Fibroblast of lung (primary cell): ENCODE measurements at regions not wholly inside any gene's neighbourhood (a gene's known extent, or its start where the extent isn't known, plus 50 kb on each side); places are given as distances from the start of the nearest gene placed in this dataset.

Experiments used
- DNase-seq, 2 donors: peaks; one replicate each; pipeline versions ENCODE4 v3.0.0 to v3.0.0-alpha.2; 2010; ENCODE audit warnings: low read depth in 2 of 2
- H2AFZ ChIP-seq: 2 replicates; pipeline ENCODE4 v1.5.1; 2012; ENCODE audit warnings: low read length, control low read depth, inconsistent platforms
- H3K27ac ChIP-seq: 2 replicates; pipeline ENCODE4 v1.5.1; 2011; ENCODE audit warnings: low read length, control low read depth; ENCODE audit not compliant: insufficient read depth
- H3K27me3 ChIP-seq: 2 replicates; pipeline ENCODE4 v1.5.1; 2011; ENCODE audit warnings: mild to moderate bottlenecking, low read length; ENCODE audit not compliant: control insufficient read depth, insufficient read depth
- H3K36me3 ChIP-seq: 2 replicates; pipeline ENCODE4 v1.5.1; 2011; ENCODE audit warnings: low read length; ENCODE audit not compliant: control insufficient read depth, insufficient read depth
- H3K4me1 ChIP-seq: 2 replicates; pipeline ENCODE4 v1.5.1; 2011; ENCODE audit warnings: low read length; ENCODE audit not compliant: control insufficient read depth, insufficient read depth; ENCODE audit errors: extremely low read depth
- H3K4me2 ChIP-seq: 2 replicates; pipeline ENCODE4 v1.5.1; 2011; ENCODE audit warnings: low read length, control low read depth; ENCODE audit not compliant: insufficient read depth; ENCODE audit errors: extremely low read depth
- H3K4me3 ChIP-seq, 4 experiments: fragments of 200-600 bp in 1 of 4; sonication (generic) in 1 of 4; replicated peaks in 1 of 4; 2 replicates each; pipeline ENCODE4 v1.5.1; 2011 to 2016; ENCODE audit warnings: low read length in 4 of 4, low read depth in 3 of 4, mild to moderate bottlenecking in 3 of 4, control low read depth in 2 of 4, inconsistent platforms in 1 of 4, mixed read lengths in 1 of 4; ENCODE audit not compliant: insufficient read depth in 1 of 4; ENCODE audit errors: control extremely low read depth in 1 of 4
- H3K79me2 ChIP-seq: 2 replicates; pipeline ENCODE4 v1.5.1; 2012; ENCODE audit warnings: mild to moderate bottlenecking, low read length, inconsistent platforms; ENCODE audit not compliant: control insufficient read depth, insufficient read depth
- H3K9ac ChIP-seq: 2 replicates; pipeline ENCODE4 v1.5.1; 2011; ENCODE audit warnings: mild to moderate bottlenecking, low read length, control low read depth; ENCODE audit not compliant: insufficient read depth
- H3K9me3 ChIP-seq: 2 replicates; pipeline ENCODE4 v1.5.1; 2012; ENCODE audit warnings: low read depth, low read length; ENCODE audit not compliant: control insufficient read depth, insufficient read depth
- H4K20me1 ChIP-seq: 2 replicates; pipeline ENCODE4 v1.5.1; 2011; ENCODE audit warnings: low read length; ENCODE audit not compliant: control insufficient read depth, insufficient read depth; ENCODE audit errors: extremely low read depth
- EZH2 ChIP-seq: IDR thresholded peaks from 2 replicates; pipeline ENCODE4 v1.5.1; 2012; ENCODE audit warnings: low read length, control low read depth, mild to moderate bottlenecking; ENCODE audit errors: missing control alignments
- TF ChIP-seq, protein P1 (sequence below), 2 donors: IDR thresholded peaks in 1 of 2; conservative IDR thresholded peaks in 1 of 2; 1 replicate in 1 of 2; 2 replicates in 1 of 2; pipeline ENCODE4 v1.5.1; 2011 to 2012; ENCODE audit warnings: low read length in 2 of 2, control low read depth in 1 of 2, inconsistent platforms in 1 of 2, low read depth in 1 of 2, mild to moderate bottlenecking in 1 of 2

DNA sequence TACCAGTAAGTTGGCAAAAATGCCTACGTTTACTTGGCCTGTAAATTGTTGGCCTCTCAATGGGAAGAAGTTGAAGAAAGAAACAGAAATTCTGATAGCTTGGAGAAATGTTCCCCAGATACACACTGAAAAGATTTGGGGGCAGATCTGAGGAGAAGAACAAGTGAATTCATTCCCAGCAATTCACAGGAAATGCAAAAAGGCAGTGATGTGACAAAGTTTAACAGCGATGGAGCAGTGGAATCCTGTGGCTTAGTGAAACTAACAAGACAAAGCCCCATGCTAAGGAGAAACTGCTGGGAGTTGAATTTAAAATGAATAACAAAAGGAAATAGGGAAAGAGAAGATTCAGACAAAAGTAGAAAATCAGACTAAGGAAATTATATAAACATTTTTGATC lies 213.2 kb upstream of the EDIL3 start:
- DNase-seq: no peak
- H3K79me2 ChIP-seq: no peaks in the 10 kb centered on the region
- no peak overlapping the region for H3K9ac ChIP-seq
- no peaks in the 10 kb centered on the region for H4K20me1 ChIP-seq
- H3K36me3 ChIP-seq: no peaks in the 10 kb centered on the region
- H3K27ac ChIP-seq: no peak overlapping the region
- no peaks in the 10 kb centered on the region for H3K9me3 ChIP-seq
- H3K4me3 ChIP-seq: no peak overlapping the region
- H3K27me3 ChIP-seq: no peaks in the 10 kb centered on the region
- no peaks in the 10 kb centered on the region for H3K4me1 ChIP-seq
- no peak overlapping the region for H3K4me2 ChIP-seq
- TF ChIP-seq, protein P1, sequence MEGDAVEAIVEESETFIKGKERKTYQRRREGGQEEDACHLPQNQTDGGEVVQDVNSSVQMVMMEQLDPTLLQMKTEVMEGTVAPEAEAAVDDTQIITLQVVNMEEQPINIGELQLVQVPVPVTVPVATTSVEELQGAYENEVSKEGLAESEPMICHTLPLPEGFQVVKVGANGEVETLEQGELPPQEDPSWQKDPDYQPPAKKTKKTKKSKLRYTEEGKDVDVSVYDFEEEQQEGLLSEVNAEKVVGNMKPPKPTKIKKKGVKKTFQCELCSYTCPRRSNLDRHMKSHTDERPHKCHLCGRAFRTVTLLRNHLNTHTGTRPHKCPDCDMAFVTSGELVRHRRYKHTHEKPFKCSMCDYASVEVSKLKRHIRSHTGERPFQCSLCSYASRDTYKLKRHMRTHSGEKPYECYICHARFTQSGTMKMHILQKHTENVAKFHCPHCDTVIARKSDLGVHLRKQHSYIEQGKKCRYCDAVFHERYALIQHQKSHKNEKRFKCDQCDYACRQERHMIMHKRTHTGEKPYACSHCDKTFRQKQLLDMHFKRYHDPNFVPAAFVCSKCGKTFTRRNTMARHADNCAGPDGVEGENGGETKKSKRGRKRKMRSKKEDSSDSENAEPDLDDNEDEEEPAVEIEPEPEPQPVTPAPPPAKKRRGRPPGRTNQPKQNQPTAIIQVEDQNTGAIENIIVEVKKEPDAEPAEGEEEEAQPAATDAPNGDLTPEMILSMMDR (conservative IDR thresholded peaks at IDR 0.05 in 1 of 2, IDR thresholded peaks at IDR 0.05 in 1 of 2; ENCODE audit: low read depth in 1 of 2, low read length in 2 of 2): no peak
- TF ChIP-seq EZH2: no peak
- no peak overlapping the region for H2AFZ ChIP-seq

DNA sequence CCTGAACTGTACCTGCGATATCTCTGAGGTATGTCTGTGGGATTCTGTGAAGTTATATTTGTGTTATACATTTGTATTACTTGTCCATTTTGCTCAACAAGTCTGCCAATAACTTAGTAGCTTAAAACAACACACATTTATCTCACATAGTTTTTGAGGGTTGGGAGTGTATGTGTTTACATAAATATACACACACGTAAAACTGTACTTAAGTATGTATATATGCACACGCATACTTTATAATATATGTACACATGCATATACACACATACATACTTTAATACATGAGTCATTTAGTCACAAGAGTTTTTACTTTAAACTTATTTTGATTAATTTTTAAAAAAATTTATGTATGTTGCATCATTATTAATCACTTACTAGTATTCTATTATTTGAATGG lies 205.9 kb upstream of the EDIL3 start:
- no peak for TF ChIP-seq EZH2
- TF ChIP-seq, protein P1 (conservative IDR thresholded peaks at IDR 0.05 in 1 of 2, IDR thresholded peaks at IDR 0.05 in 1 of 2; ENCODE audit: low read depth in 1 of 2, low read length in 2 of 2): no peak
- H2AFZ ChIP-seq: no peak overlapping the region
- no peak overlapping the region for H3K9ac ChIP-seq
- H3K79me2 ChIP-seq: no peaks in the 10 kb centered on the region
- H3K4me2 ChIP-seq: no peak overlapping the region
- DNase-seq: no peak
- no peaks in the 10 kb centered on the region for H4K20me1 ChIP-seq
- H3K9me3 ChIP-seq: no peaks in the 10 kb centered on the region
- H3K4me3 ChIP-seq: no peak overlapping the region
- H3K4me1 ChIP-seq: no peaks in the 10 kb centered on the region
- H3K27me3 ChIP-seq: no peaks in the 10 kb centered on the region
- no peak overlapping the region for H3K27ac ChIP-seq
- no peaks in the 10 kb centered on the region for H3K36me3 ChIP-seq

DNA sequence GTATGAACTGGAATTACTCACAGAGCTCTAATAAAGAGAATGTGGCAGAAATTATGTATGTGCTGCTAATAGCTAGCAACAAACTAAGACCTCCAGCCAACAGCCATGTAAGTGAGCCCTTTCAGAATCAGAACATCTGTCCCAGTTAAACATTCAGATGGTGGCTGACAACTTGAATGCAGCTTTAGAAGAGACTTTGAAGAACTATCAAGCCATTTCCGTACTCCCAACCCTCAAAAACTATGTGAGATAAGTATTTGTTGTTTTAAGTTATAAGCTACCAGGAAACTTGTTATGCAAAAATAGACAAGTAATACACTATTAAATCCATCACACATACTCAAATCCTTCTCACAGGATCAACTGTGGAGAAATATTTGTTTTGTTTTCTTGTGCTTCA lies 205.2 kb upstream of the EDIL3 start:
- Histone ChIP-seq H3K4me1 (no peaks in the 10 kb centered on the region), H3K79me2 (no peaks in the 10 kb centered on the region), H3K4me3 (no peak overlapping the region), H3K27me3 (no peaks in the 10 kb centered on the region), H3K36me3 (no peaks in the 10 kb centered on the region), H3K4me2 (no peak overlapping the region), H4K20me1 (no peaks in the 10 kb centered on the region), H3K27ac (no peak overlapping the region), H3K9me3 (no peaks in the 10 kb centered on the region), H3K9ac (no peak overlapping the region), H2AFZ (no peak overlapping the region)
- no peak for DNase-seq
- TF ChIP-seq, protein P1 (conservative IDR thresholded peaks at IDR 0.05 in 1 of 2, IDR thresholded peaks at IDR 0.05 in 1 of 2; ENCODE audit: low read depth in 1 of 2, low read length in 2 of 2): no peak
- TF ChIP-seq EZH2: no peak
